CD4-positive, alpha-beta T cell (primary cell): ENCODE measurements at regions not wholly inside any gene's neighbourhood (a gene's known extent, or its start where the extent isn't known, plus 50 kb on each side); places are given as distances from the start of the nearest gene placed in this dataset.

Source experiments
- ATAC-seq: fragments of 200-7000 bp; cut with Tn5 transposase; one replicate; pipeline ENCODE4 v1.10.0; 2022; ENCODE audit warnings: mild to moderate bottlenecking; ENCODE audit not compliant: poor library complexity
- CTCF ChIA-PET: fragments of 350-600 bp; sonication (Branson Sonifier 250); formaldehyde crosslinking; loops from one replicate; lab custom pipeline; 2021; ENCODE audit warnings: antibody characterized with exemption, inconsistent platforms; lab: Charles Lee
- POLR2A ChIA-PET: fragments of 350-600 bp; sonication (Branson Sonifier 250); formaldehyde crosslinking; loops from one replicate; lab custom pipeline; 2021; ENCODE audit warnings: antibody characterized with exemption, inconsistent platforms; lab: Charles Lee
- DNase-seq, 14 experiments: peaks; one replicate each; pipeline ENCODE4 v3.0.0-alpha.2; 2013 to 2020; ENCODE audit warnings: mixed read lengths in 2 of 14
- H3K27ac ChIP-seq, 2 donors: one replicate each; pipeline versions ENCODE4 v1.5.1 to v1.7.0; 2013; ENCODE audit warnings: low read length in 2 of 2, low read depth in 1 of 2, mild to moderate bottlenecking in 1 of 2
- H3K27me3 ChIP-seq, 2 experiments: 1 replicate in 1 of 2; 2 replicates in 1 of 2; pipeline versions ENCODE4 v1.6.1 to v1.7.0; 2013; ENCODE audit warnings: low read length in 2 of 2, control low read depth in 1 of 2, mild to moderate bottlenecking in 1 of 2, moderate library complexity in 1 of 2; ENCODE audit not compliant: insufficient read depth in 2 of 2, control insufficient read depth in 1 of 2
- H3K36me3 ChIP-seq: one replicate; pipeline ENCODE4 v1.6.1; 2013; ENCODE audit warnings: low read length, control low read depth; ENCODE audit not compliant: insufficient read depth
- H3K4me1 ChIP-seq: one replicate; pipeline ENCODE4 v1.6.1; 2013; ENCODE audit warnings: low read length, control low read depth; ENCODE audit not compliant: insufficient read depth
- H3K4me3 ChIP-seq: one replicate; pipeline ENCODE4 v1.5.1; 2013; ENCODE audit warnings: mild to moderate bottlenecking, low read length, moderate library complexity
- H3K9me3 ChIP-seq, 2 experiments: 1 replicate in 1 of 2; 2 replicates in 1 of 2; pipeline versions ENCODE4 v1.6.1 to v1.7.0; 2013; ENCODE audit warnings: low read length in 2 of 2, mild to moderate bottlenecking in 2 of 2, control low read depth in 1 of 2, moderate library complexity in 1 of 2; ENCODE audit not compliant: control insufficient read depth in 1 of 2, insufficient read depth in 1 of 2
- H3K27ac Mint-ChIP-seq: one replicate; pipeline ENCODE4 v1.8.0; 2020; ENCODE audit warnings: mixed read lengths
- H3K27me3 Mint-ChIP-seq: one replicate; pipeline ENCODE4 v1.8.0; 2021; ENCODE audit warnings: mixed read lengths
- H3K36me3 Mint-ChIP-seq: one replicate; pipeline ENCODE4 v1.8.0; 2021; ENCODE audit warnings: low read depth, mixed read lengths
- H3K4me1 Mint-ChIP-seq: one replicate; pipeline ENCODE4 v1.8.0; 2021; ENCODE audit warnings: low read depth, mixed read lengths
- H3K4me3 Mint-ChIP-seq: one replicate; pipeline ENCODE4 v1.8.0; 2020; ENCODE audit warnings: mild to moderate bottlenecking, mixed read lengths
- H3K9me3 Mint-ChIP-seq: one replicate; pipeline ENCODE4 v1.8.0; 2020; ENCODE audit warnings: mixed read lengths
- intact Hi-C, 2 experiments: fragments of 100-400 bp; cut with DNase I in 1 of 2; cut with micrococcal nuclease in 1 of 2; formaldehyde crosslinking; loops; one replicate each; pipeline versions ENCODE4 v1.15.1 to v1.9.0; 2023 to 2025; cut with DNase I, micrococcal nuclease
- TF ChIP-seq, protein P1 (sequence below): fragments of 200-600 bp; IDR thresholded peaks from one replicate; pipeline ENCODE4 v1.8.0; 2022; ENCODE audit warnings: antibody characterized with exemption, mild to moderate bottlenecking

GRCh38 chr15:31552482-31553099, 226.0 kb downstream of the KLF13 start:
- H3K27me3 Mint-ChIP-seq, result no peaks in the 10 kb centered on the region
- intact Hi-C loops, result no loop called here
- no peak overlapping the region for H3K27ac ChIP-seq
- no peak overlapping the region for H3K4me3 ChIP-seq
- H3K36me3 Mint-ChIP-seq, result no peaks in the 10 kb centered on the region
- no peaks in the 10 kb centered on the region for H3K4me1 ChIP-seq
- H3K27me3 ChIP-seq, result peaks cover 0 to 2% of the 10 kb centered on the region in 2 experiments
- ChIA-PET CTCF (no interaction called here), POLR2A (no interaction called here)
- no peak overlapping the region for H3K27ac Mint-ChIP-seq
- no peaks in the 10 kb centered on the region for H3K36me3 ChIP-seq
- no peak for DNase-seq
- ATAC-seq, result no peak
- H3K9me3 Mint-ChIP-seq, result no peaks in the 10 kb centered on the region
- no peaks in the 10 kb centered on the region for H3K4me1 Mint-ChIP-seq
- no peak overlapping the region for H3K4me3 Mint-ChIP-seq
- TF ChIP-seq, protein P1, sequence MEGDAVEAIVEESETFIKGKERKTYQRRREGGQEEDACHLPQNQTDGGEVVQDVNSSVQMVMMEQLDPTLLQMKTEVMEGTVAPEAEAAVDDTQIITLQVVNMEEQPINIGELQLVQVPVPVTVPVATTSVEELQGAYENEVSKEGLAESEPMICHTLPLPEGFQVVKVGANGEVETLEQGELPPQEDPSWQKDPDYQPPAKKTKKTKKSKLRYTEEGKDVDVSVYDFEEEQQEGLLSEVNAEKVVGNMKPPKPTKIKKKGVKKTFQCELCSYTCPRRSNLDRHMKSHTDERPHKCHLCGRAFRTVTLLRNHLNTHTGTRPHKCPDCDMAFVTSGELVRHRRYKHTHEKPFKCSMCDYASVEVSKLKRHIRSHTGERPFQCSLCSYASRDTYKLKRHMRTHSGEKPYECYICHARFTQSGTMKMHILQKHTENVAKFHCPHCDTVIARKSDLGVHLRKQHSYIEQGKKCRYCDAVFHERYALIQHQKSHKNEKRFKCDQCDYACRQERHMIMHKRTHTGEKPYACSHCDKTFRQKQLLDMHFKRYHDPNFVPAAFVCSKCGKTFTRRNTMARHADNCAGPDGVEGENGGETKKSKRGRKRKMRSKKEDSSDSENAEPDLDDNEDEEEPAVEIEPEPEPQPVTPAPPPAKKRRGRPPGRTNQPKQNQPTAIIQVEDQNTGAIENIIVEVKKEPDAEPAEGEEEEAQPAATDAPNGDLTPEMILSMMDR, result no peak
- peaks cover 0 to 3% of the 10 kb centered on the region in 2 experiments for H3K9me3 ChIP-seq

DNA sequence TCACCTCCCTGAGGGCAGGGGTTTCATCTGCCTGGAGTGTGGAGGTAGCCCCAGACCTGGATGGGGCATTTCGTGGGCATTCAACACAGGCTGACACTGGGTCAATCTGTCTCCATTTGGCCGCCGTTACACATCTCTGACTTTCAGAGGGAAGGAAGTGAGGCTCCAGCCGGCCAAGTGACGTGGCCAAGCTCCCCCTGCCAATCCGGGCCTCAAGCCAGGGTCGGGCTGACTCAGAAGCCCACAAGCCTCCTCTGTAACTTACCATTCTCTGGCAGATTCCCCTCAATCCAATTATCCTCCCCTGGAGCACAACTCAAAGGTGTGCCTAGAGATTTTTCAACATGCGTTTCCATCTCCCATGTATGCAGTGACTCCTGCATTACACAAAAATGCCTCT, 227.6 kb downstream of the KLF13 start:
- ATAC-seq (no peak), DNase-seq (no peak)
- peaks cover 0 to 2% of the 10 kb centered on the region in 2 experiments for H3K27me3 ChIP-seq
- TF ChIP-seq, protein P1, result no peak
- no peaks in the 10 kb centered on the region for H3K36me3 ChIP-seq
- ChIA-PET POLR2A (no interaction called here), CTCF (no interaction called here)
- H3K9me3 ChIP-seq, result peaks cover 0 to 3% of the 10 kb centered on the region in 2 experiments
- Mint-ChIP-seq H3K27ac (no peak overlapping the region), H3K27me3 (no peaks in the 10 kb centered on the region), H3K36me3 (no peaks in the 10 kb centered on the region), H3K4me3 (no peak overlapping the region), H3K9me3 (no peaks in the 10 kb centered on the region), H3K4me1 (no peaks in the 10 kb centered on the region)
- H3K4me3 ChIP-seq, result no peak overlapping the region
- H3K4me1 ChIP-seq, result no peaks in the 10 kb centered on the region
- H3K27ac ChIP-seq, result no peak overlapping the region
- intact Hi-C loops, result no loop called here

DNA sequence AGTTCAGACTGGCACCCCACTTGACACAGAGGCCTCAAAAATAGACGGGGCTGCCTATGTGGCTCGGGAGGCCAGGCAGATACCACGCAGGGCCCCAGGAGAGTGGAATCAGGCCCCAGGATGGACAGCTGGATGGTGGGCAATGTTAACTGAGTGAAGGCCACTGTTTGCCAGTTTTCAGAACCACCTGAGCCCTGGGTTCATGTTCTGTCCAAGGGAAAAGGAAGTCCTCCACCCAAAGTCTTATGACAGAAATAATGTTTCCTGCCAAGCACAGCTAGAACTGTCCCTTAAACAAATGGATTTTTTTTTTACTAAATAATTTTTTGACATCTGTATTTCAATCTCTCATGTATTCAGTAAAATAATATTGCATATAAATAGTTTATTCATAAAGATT, 228.4 kb downstream of the KLF13 start:
- Histone ChIP-seq H3K36me3 (no peaks in the 10 kb centered on the region), H3K4me3 (no peak overlapping the region), H3K27me3 (peaks cover 0 to 2% of the 10 kb centered on the region in 2 experiments), H3K4me1 (no peaks in the 10 kb centered on the region), H3K27ac (no peak overlapping the region), H3K9me3 (peaks cover 0 to 3% of the 10 kb centered on the region in 2 experiments)
- Mint-ChIP-seq H3K27ac (no peak overlapping the region), H3K4me1 (no peaks in the 10 kb centered on the region), H3K9me3 (no peaks in the 10 kb centered on the region), H3K4me3 (no peak overlapping the region), H3K36me3 (no peaks in the 10 kb centered on the region), H3K27me3 (no peaks in the 10 kb centered on the region)
- ChIA-PET POLR2A (no interaction called here), CTCF (no interaction called here)
- ATAC-seq (no peak), DNase-seq (no peak)
- intact Hi-C loops, result no loop called here
- TF ChIP-seq, protein P1, result no peak
